HCT116 (cell line): ENCODE measurements at regions not wholly inside any gene's neighbourhood (a gene's known extent, or its start where the extent isn't known, plus 50 kb on each side); places are given as distances from the start of the nearest gene placed in this dataset.

ENCODE experiments used
- ATAC-seq: fragments of 200-7000 bp; cut with Tn5 transposase; 2 replicates; pipeline ENCODE4 v1.9.1; 2020; ENCODE audit warnings: mild to moderate bottlenecking, moderate library complexity
- BruUV-seq: library from RNA; stranded (reverse); fragments of 400-500 nt; replicated peaks from 2 replicates; lab custom pipeline; 2021; lab: Mats Ljungman, UMichigan
- CTCF ChIA-PET: fragments of 300-600 bp; sonication (Branson Sonifier 250); formaldehyde crosslinking; loops from one replicate; lab custom pipeline; 2021; ENCODE audit warnings: antibody characterized with exemption; lab: Charles Lee
- POLR2A ChIA-PET: fragments of 300-600, 350-600 bp; sonication (Branson Sonifier 250); formaldehyde crosslinking; loops from one replicate; lab custom pipeline; 2021; ENCODE audit warnings: antibody characterized with exemption; lab: Charles Lee
- RAD21 ChIA-PET, 2 experiments: fragments of 300-600 bp; sonication (Branson Sonifier 250); formaldehyde crosslinking; loops; one replicate each; lab custom pipeline; 2023; ENCODE audit warnings: low total read pairs in 2 of 2; ENCODE audit not compliant: uncharacterized antibody in 2 of 2, unreplicated experiment in 2 of 2, low non-redundant PET in 1 of 2; lab: Charles Lee
- DNase-seq: peaks from one replicate; pipeline ENCODE4 v3.0.0-alpha.2; 2010; ENCODE audit warnings: low read depth, low spot score
- H2AFZ ChIP-seq: fragments of 200-600 bp; shearing (Covaris generic), sonication (generic); 2 replicates; pipeline ENCODE4 v1.6.1; 2017; ENCODE audit warnings: low read depth, mixed run types, mixed read lengths, antibody characterized with exemption, low read length; ENCODE audit not compliant: poor library complexity, severe bottlenecking
- H3K27ac ChIP-seq: 2 replicates; pipeline ENCODE4 v1.5.1; 2012; ENCODE audit warnings: low read depth, low read length
- H3K27me3 ChIP-seq: fragments of 200-600 bp; sonication (generic); 2 replicates; pipeline ENCODE4 v1.6.1; 2016; ENCODE audit warnings: mixed run types, low read length, mixed read lengths; ENCODE audit not compliant: insufficient read depth
- H3K36me3 ChIP-seq, 2 experiments: fragments of 200-500 bp in 1 of 2; fragments of 200-600 bp in 1 of 2; sonication (Bioruptor generic) in 1 of 2; sonication (generic) in 1 of 2; 2 replicates each; pipeline versions ENCODE4 v1.5.1 to v1.6.1; 2014 to 2016; ENCODE audit warnings: low read length in 2 of 2, inconsistent platforms in 1 of 2, mixed read lengths in 1 of 2, mixed run types in 1 of 2; ENCODE audit not compliant: insufficient read depth in 2 of 2, control insufficient read depth in 1 of 2
- H3K4me1 ChIP-seq, 2 experiments: fragments of 200-600 bp in 1 of 2; sonication (generic) in 1 of 2; 2 replicates each; pipeline versions ENCODE4 v1.5.1 to v1.6.1; 2012 to 2017; ENCODE audit warnings: low read length in 2 of 2, inconsistent platforms in 1 of 2, mild to moderate bottlenecking in 1 of 2, mixed read lengths in 1 of 2, mixed run types in 1 of 2, moderate library complexity in 1 of 2; ENCODE audit not compliant: insufficient read depth in 2 of 2, control insufficient read depth in 1 of 2
- H3K4me2 ChIP-seq: fragments of 200-600 bp; sonication (generic); 2 replicates; pipeline ENCODE4 v1.6.1; 2017; ENCODE audit warnings: mixed run types, low read length, mixed read lengths
- H3K4me3 ChIP-seq, 2 experiments: fragments of 200-600 bp in 1 of 2; sonication (generic) in 1 of 2; replicated peaks in 1 of 2; 2 replicates each; pipeline ENCODE4 v1.5.1; 2011 to 2016; ENCODE audit warnings: low read length in 2 of 2, control low read depth in 1 of 2, low read depth in 1 of 2, mild to moderate bottlenecking in 1 of 2, mixed read lengths in 1 of 2, mixed run types in 1 of 2
- H3K79me2 ChIP-seq: fragments of 200-600 bp; sonication (generic); 2 replicates; pipeline ENCODE4 v1.6.1; 2017; ENCODE audit warnings: mild to moderate bottlenecking, mixed run types, low read length, moderate library complexity, mixed read lengths; ENCODE audit not compliant: insufficient read depth
- H3K9ac ChIP-seq: fragments of 200-600 bp; sonication (generic); 2 replicates; pipeline ENCODE4 v1.6.1; 2016; ENCODE audit warnings: low read length, mixed read lengths
- H3K9me2 ChIP-seq: fragments of 200-600 bp; sonication (generic), shearing (Covaris generic); 2 replicates; pipeline ENCODE4 v1.6.1; 2017; ENCODE audit warnings: mixed run types, mild to moderate bottlenecking, moderate library complexity; ENCODE audit not compliant: insufficient read depth
- H3K9me3 ChIP-seq, 2 experiments: fragments of 200-500 bp in 1 of 2; fragments of 200-600 bp in 1 of 2; sonication (Bioruptor generic) in 1 of 2; sonication (generic) in 1 of 2; 2 replicates each; pipeline ENCODE4 v1.6.1; 2014 to 2017; ENCODE audit warnings: low read length in 2 of 2, mixed read lengths in 2 of 2, inconsistent platforms in 1 of 2, low read depth in 1 of 2, mild to moderate bottlenecking in 1 of 2, mixed run types in 1 of 2, moderate library complexity in 1 of 2; ENCODE audit not compliant: control insufficient read depth in 1 of 2, insufficient read depth in 1 of 2
- H4K20me1 ChIP-seq: fragments of 200-600 bp; sonication (generic), shearing (Covaris generic); 2 replicates; pipeline ENCODE4 v1.6.1; 2017; ENCODE audit warnings: mixed run types, mild to moderate bottlenecking, moderate library complexity; ENCODE audit not compliant: insufficient read depth
- ATF3 ChIP-seq: IDR thresholded peaks from 2 replicates; pipeline ENCODE4 v1.6.1; 2012
- CEBPB ChIP-seq: IDR thresholded peaks from 2 replicates; pipeline ENCODE4 v1.6.1; 2012; ENCODE audit warnings: low read depth
- CTCF ChIP-seq, 3 experiments: fragments of 200-600 bp in 1 of 3; sonication (generic) in 1 of 3; IDR thresholded peaks in 2 of 3; conservative IDR thresholded peaks in 1 of 3; 2 replicates each; pipeline ENCODE4 v1.5.1; 2012 to 2017; ENCODE audit warnings: low read depth in 2 of 3, low read length in 2 of 3, antibody characterized with exemption in 1 of 3, borderline replicate concordance in 1 of 3, control low read depth in 1 of 3, mild to moderate bottlenecking in 1 of 3, mixed read lengths in 1 of 3, mixed run types in 1 of 3, moderate library complexity in 1 of 3; ENCODE audit not compliant: insufficient read depth in 1 of 3
- EGR1 ChIP-seq: IDR thresholded peaks from 2 replicates; pipeline ENCODE4 v1.6.1; 2012; ENCODE audit warnings: low read depth
- ELF1 ChIP-seq: IDR thresholded peaks from 2 replicates; pipeline ENCODE4 v1.6.1; 2012; ENCODE audit warnings: low read depth, borderline replicate concordance
- EZH2phosphoT487 ChIP-seq: fragments of 200-600 bp; IDR thresholded peaks from 2 replicates; pipeline ENCODE4 v1.6.1; 2018; ENCODE audit warnings: antibody characterized with exemption, borderline replicate concordance
- FOSL1 ChIP-seq: IDR thresholded peaks from 2 replicates; pipeline ENCODE4 v1.6.1; 2012; ENCODE audit warnings: low read depth
- POLR2A ChIP-seq: IDR thresholded peaks from 2 replicates; pipeline ENCODE4 v1.7.0; 2011; ENCODE audit warnings: borderline replicate concordance; ENCODE audit not compliant: insufficient read depth, insufficient read length; ENCODE audit errors: extremely low read depth
- RAD21 ChIP-seq: IDR thresholded peaks from 2 replicates; pipeline ENCODE4 v1.6.1; 2012; ENCODE audit warnings: low read depth, mild to moderate bottlenecking
- SIN3A ChIP-seq: IDR thresholded peaks from 2 replicates; pipeline ENCODE4 v1.6.1; 2012; ENCODE audit warnings: low read depth
- SP1 ChIP-seq: IDR thresholded peaks from 2 replicates; pipeline ENCODE4 v1.6.1; 2012; ENCODE audit warnings: low read depth
- SRF ChIP-seq: IDR thresholded peaks from 2 replicates; pipeline ENCODE4 v1.6.1; 2012; ENCODE audit warnings: low read depth
- TCF7L2 ChIP-seq: IDR thresholded peaks from 2 replicates; pipeline ENCODE4 v1.7.0; 2011; ENCODE audit warnings: borderline replicate concordance, inconsistent platforms; ENCODE audit not compliant: insufficient read depth, insufficient read length; ENCODE audit errors: extremely low read depth
- YY1 ChIP-seq: IDR thresholded peaks from 2 replicates; pipeline ENCODE4 v1.6.1; 2011; ENCODE audit warnings: low read length, low read depth, moderate library complexity, mild to moderate bottlenecking; ENCODE audit not compliant: insufficient replicate concordance; ENCODE audit errors: extremely low read depth
- intact Hi-C: fragments of 100-400 bp; cut with micrococcal nuclease; formaldehyde crosslinking; loops from 2 replicates; pipeline ENCODE4 v1.10.0; 2022

DNA sequence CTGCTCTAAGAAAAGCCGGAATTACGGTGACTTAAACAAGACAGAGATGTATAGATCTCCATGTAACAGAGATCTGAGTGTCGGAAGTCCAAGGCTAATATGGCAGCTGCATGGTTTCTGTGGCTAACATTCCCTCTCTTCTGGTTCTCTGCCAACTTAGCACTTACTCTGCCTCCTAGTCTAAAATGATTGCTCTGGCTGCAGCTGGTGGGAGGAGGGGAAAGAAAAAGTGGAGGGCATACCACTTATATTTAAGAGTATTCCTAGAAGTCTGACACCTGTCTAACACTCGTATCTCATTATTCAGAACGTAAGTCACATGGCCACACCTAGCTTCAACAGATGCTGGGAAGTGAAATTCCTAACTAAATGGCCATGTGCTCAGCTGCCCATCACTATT is 551.5 kb upstream of the TLE4 start:
- Histone ChIP-seq H3K36me3 (no peaks in the 10 kb centered on the region), H3K4me3 (no peak overlapping the region), H4K20me1 (no peaks in the 10 kb centered on the region), H2AFZ (no peak overlapping the region), H3K79me2 (no peaks in the 10 kb centered on the region), H3K27ac (no peak overlapping the region), H3K9me2 (no peaks in the 10 kb centered on the region), H3K9ac (no peak overlapping the region), H3K27me3 (no peaks in the 10 kb centered on the region), H3K4me2 (no peak overlapping the region), H3K9me3 (no peaks in the 10 kb centered on the region), H3K4me1 (peaks cover 8 to 20% of the 10 kb centered on the region in 2 experiments; a peak in 3 of 4 replicates)
- ATAC-seq (no peak), DNase-seq (no peak)
- POLR2A ChIA-PET = no interaction called here
- intact Hi-C loops = no loop called here
- RAD21 ChIA-PET = no interaction called here
- no peak for TF ChIP-seq RAD21
- TF ChIP-seq SP1 = no peak
- no peak for TF ChIP-seq ATF3
- no peak for TF ChIP-seq EZH2phosphoT487
- TF ChIP-seq CTCF (IDR thresholded peaks at IDR 0.05 in 2 of 3, conservative IDR thresholded peaks at IDR 0.05 in 1 of 3; ENCODE audit: borderline replicate concordance in 1 of 3, insufficient read depth in 1 of 3, low read depth in 2 of 3, low read length in 2 of 3) = no peak
- no peak for TF ChIP-seq CEBPB
- no peak for TF ChIP-seq SRF
- no peak for TF ChIP-seq ELF1
- no peak for TF ChIP-seq SIN3A
- TF ChIP-seq FOSL1 = no peak
- TF ChIP-seq TCF7L2 = no peak
- no peak for TF ChIP-seq YY1
- no peak for TF ChIP-seq EGR1
- no peak for TF ChIP-seq POLR2A
- CTCF ChIA-PET = no interaction called here
- no TSS peak for BruUV-seq
